ENCODE measurements at regions not wholly inside any gene's neighbourhood (a gene's known extent, or its start where the extent isn't known, plus 50 kb on each side); places are given as distances from the start of the nearest gene placed in this dataset.

GRCh38 chr3:23650371-23651140 is 155.2 kb upstream of the UBE2E1 start:
- Histone ChIP-seq H4K20me1 (ENCODE audit: insufficient read depth, low read length) (no peaks in the 10 kb centered on the region), H3K4me3 (ENCODE audit: low read length) (no peak overlapping the region), H2AFZ (ENCODE audit: low read depth, low read length) (no peak overlapping the region), H3K9me3 (ENCODE audit: insufficient read depth, low read length) (no peaks in the 10 kb centered on the region), H3K4me1 (ENCODE audit: low read length) (peaks cover 24% of the 10 kb centered on the region), H3K9ac (ENCODE audit: low read length) (no peak overlapping the region), H3K79me2 (ENCODE audit: low read length) (no peaks in the 10 kb centered on the region), H3K4me2 (ENCODE audit: low read length) (peak overlapping the region; percentile 25), H3K27ac (ENCODE audit: low read length) (no peak overlapping the region), H3K36me3 (replicated peaks; ENCODE audit: low read depth, low read length) (no peaks in the 10 kb centered on the region), H3K27me3 (ENCODE audit: low read depth, low read length) (0 out of 2 replicates have a peak, but pooled peaks cover 4% of the 10 kb centered on the region)
- no peak for TF ChIP-seq EZH2phosphoT487 (IDR thresholded peaks at IDR 0.05; ENCODE audit: low read depth)
- TF ChIP-seq CTCF (IDR thresholded peaks at IDR 0.05; ENCODE audit: low read depth, low read length), result no peak

GRCh38 chr3:23653647-23654525 is 151.9 kb upstream of the UBE2E1 start:
- Histone ChIP-seq H2AFZ (ENCODE audit: low read depth, low read length) (peak overlapping the region; percentile 43; the same call in 1 of the 2 replicates), H3K27ac (ENCODE audit: low read length) (no peak overlapping the region)

GRCh38 chr3:23654571-23654970 is 151.2 kb upstream of the UBE2E1 start:
- no peak overlapping the region for H3K4me2 ChIP-seq (ENCODE audit: low read length)
- H3K36me3 ChIP-seq (replicated peaks; ENCODE audit: low read depth, low read length), result no peaks in the 10 kb centered on the region
- no peak overlapping the region for H3K9ac ChIP-seq (ENCODE audit: low read length)
- TF ChIP-seq EZH2phosphoT487 (IDR thresholded peaks at IDR 0.05; ENCODE audit: low read depth) (no peak), CTCF (IDR thresholded peaks at IDR 0.05; ENCODE audit: low read depth, low read length) (no peak)
- H3K4me3 ChIP-seq (ENCODE audit: low read length), result no peak overlapping the region
- H3K27me3 ChIP-seq (ENCODE audit: low read depth, low read length), result 0 out of 2 replicates have a peak, but pooled peaks cover 4% of the 10 kb centered on the region
- no peak overlapping the region for H3K27ac ChIP-seq (ENCODE audit: low read length)
- H3K4me1 ChIP-seq (ENCODE audit: low read length), result peaks cover 32% of the 10 kb centered on the region
- no peaks in the 10 kb centered on the region for H3K9me3 ChIP-seq (ENCODE audit: insufficient read depth, low read length)
- no peaks in the 10 kb centered on the region for H3K79me2 ChIP-seq (ENCODE audit: low read length)
- no peaks in the 10 kb centered on the region for H4K20me1 ChIP-seq (ENCODE audit: insufficient read depth, low read length)
- H2AFZ ChIP-seq (ENCODE audit: low read depth, low read length), result no peak overlapping the region

More at GRCh38 chr3:23653647-23654525, 151.9 kb upstream of the UBE2E1 start:
- Histone ChIP-seq H3K9me3 (ENCODE audit: insufficient read depth, low read length) (no peaks in the 10 kb centered on the region), H4K20me1 (ENCODE audit: insufficient read depth, low read length) (no peaks in the 10 kb centered on the region), H3K36me3 (replicated peaks; ENCODE audit: low read depth, low read length) (no peaks in the 10 kb centered on the region), H3K79me2 (ENCODE audit: low read length) (no peaks in the 10 kb centered on the region), H3K9ac (ENCODE audit: low read length) (no peak overlapping the region), H3K27me3 (ENCODE audit: low read depth, low read length) (0 out of 2 replicates have a peak, but pooled peaks cover 4% of the 10 kb centered on the region), H3K4me2 (ENCODE audit: low read length) (peak overlapping the region; percentile 54), H3K4me1 (ENCODE audit: low read length) (peaks cover 26% of the 10 kb centered on the region), H3K4me3 (ENCODE audit: low read length) (0 out of 2 replicates have a peak overlapping the region, but pooled peaks have one; percentile 27)
- no peak for TF ChIP-seq CTCF (IDR thresholded peaks at IDR 0.05; ENCODE audit: low read depth, low read length)
- no peak for TF ChIP-seq EZH2phosphoT487 (IDR thresholded peaks at IDR 0.05; ENCODE audit: low read depth)

GRCh38 chr3:23655749-23656148 is 150.0 kb upstream of the UBE2E1 start:
- Histone ChIP-seq H3K9ac (ENCODE audit: low read length) (no peak overlapping the region), H3K9me3 (ENCODE audit: insufficient read depth, low read length) (no peaks in the 10 kb centered on the region), H3K4me1 (ENCODE audit: low read length) (peaks cover 24% of the 10 kb centered on the region), H3K27me3 (ENCODE audit: low read depth, low read length) (0 out of 2 replicates have a peak, but pooled peaks cover 1% of the 10 kb centered on the region), H2AFZ (ENCODE audit: low read depth, low read length) (no peak overlapping the region), H3K36me3 (replicated peaks; ENCODE audit: low read depth, low read length) (no peaks in the 10 kb centered on the region), H3K4me3 (ENCODE audit: low read length) (no peak overlapping the region), H3K4me2 (ENCODE audit: low read length) (no peak overlapping the region), H3K79me2 (ENCODE audit: low read length) (no peaks in the 10 kb centered on the region), H4K20me1 (ENCODE audit: insufficient read depth, low read length) (no peaks in the 10 kb centered on the region), H3K27ac (ENCODE audit: low read length) (no peak overlapping the region)
- TF ChIP-seq CTCF (IDR thresholded peaks at IDR 0.05; ENCODE audit: low read depth, low read length) (no peak), EZH2phosphoT487 (IDR thresholded peaks at IDR 0.05; ENCODE audit: low read depth) (no peak)
